K562 (cell line): ENCODE measurements at regions not wholly inside any gene's neighbourhood (a gene's known extent, or its start where the extent isn't known, plus 50 kb on each side); places are given as distances from the start of the nearest gene placed in this dataset.

ENCODE experiments used
- ATAC-seq: fragments of 200-7000 bp; cut with Tn5 transposase; 3 replicates; pipeline ENCODE4 v1.9.1; 2020; ENCODE audit warnings: moderate library complexity
- BruUV-seq: library from RNA; stranded (reverse); fragments of 400-500 nt; replicated peaks from 2 replicates; lab custom pipeline; 2021; lab: Mats Ljungman, UMichigan
- CTCF ChIA-PET: fragments of 300-600 bp; formaldehyde crosslinking; extraction: SDS; loops from one replicate; lab custom pipeline; 2021; ENCODE audit warnings: low intra/inter-chr PET ratio; lab: Yijun Ruan, JAX
- POLR2A ChIA-PET: fragments of 300-600, 350-650 bp; sonication (Branson Sonifier 250); formaldehyde crosslinking; extraction: SDS; loops from one replicate; lab custom pipeline; 2021; ENCODE audit warnings: antibody characterized with exemption, inconsistent platforms; lab: Yijun Ruan, JAX
- DNase-seq, 4 experiments: peaks; one replicate each; pipeline versions ENCODE4 v3.0.0 to v3.0.0-alpha.2; 2011 to 2018; ENCODE audit warnings: low spot score in 3 of 4, mixed read lengths in 3 of 4; ENCODE audit errors: extremely low read depth in 1 of 4
- FAIRE-seq: peaks from 2 replicates; lab custom pipeline; 2011; peaks lifted over from hg19 to GRCh38; lab: Jason Lieb, UNC
- H2AFZ ChIP-seq: 2 replicates; pipeline ENCODE4 v1.6.0; 2011; ENCODE audit warnings: low read depth, low read length, control low read depth, inconsistent platforms
- H3K27ac ChIP-seq: fragments of 200-600 bp; 3 replicates; pipeline ENCODE4 v1.8.0; 2011; ENCODE audit warnings: low read depth, mild to moderate bottlenecking, control low read depth, inconsistent platforms, low read length, moderate library complexity, mixed read lengths; ENCODE audit errors: extremely low read depth
- H3K27me3 ChIP-seq, 2 experiments: fragments of 300-600 bp in 1 of 2; 2 replicates in 1 of 2; 3 replicates in 1 of 2; pipeline versions ENCODE4 v1.6.0 to v1.8.0; 2011; ENCODE audit warnings: inconsistent platforms in 2 of 2, low read length in 2 of 2, mild to moderate bottlenecking in 1 of 2, mixed read lengths in 1 of 2, moderate library complexity in 1 of 2; ENCODE audit not compliant: control insufficient read depth in 2 of 2, insufficient read depth in 2 of 2
- H3K36me3 ChIP-seq: fragments of 300-600 bp; 3 replicates; pipeline ENCODE4 v1.8.0; 2011; ENCODE audit warnings: mild to moderate bottlenecking, low read length, inconsistent platforms; ENCODE audit not compliant: control insufficient read depth, insufficient read depth
- H3K4me1 ChIP-seq, 2 experiments: fragments of 200-600 bp in 1 of 2; replicated peaks in 1 of 2; 2 replicates in 1 of 2; 3 replicates in 1 of 2; pipeline versions ENCODE4 v1.5.1 to v1.8.0; 2011; ENCODE audit warnings: inconsistent platforms in 2 of 2, low read length in 2 of 2, mild to moderate bottlenecking in 1 of 2, mixed read lengths in 1 of 2, moderate library complexity in 1 of 2; ENCODE audit not compliant: control insufficient read depth in 2 of 2, insufficient read depth in 2 of 2
- H3K4me2 ChIP-seq: 2 replicates; pipeline ENCODE4 v1.6.1; 2011; ENCODE audit warnings: low read length, control low read depth, inconsistent platforms, mixed read lengths; ENCODE audit not compliant: insufficient read depth
- H3K4me3 ChIP-seq: fragments of 200-600 bp; sonication (generic), shearing (Covaris generic); 2 replicates; pipeline ENCODE4 v1.5.1; 2016; ENCODE audit warnings: control low read depth, inconsistent platforms
- H3K79me2 ChIP-seq: fragments of 200-600 bp; 3 replicates; pipeline ENCODE4 v1.8.0; 2011; ENCODE audit warnings: low read length, inconsistent platforms; ENCODE audit not compliant: control insufficient read depth, insufficient read depth
- H3K9ac ChIP-seq, 2 experiments: 2 replicates each; pipeline versions ENCODE4 v1.6.0 to v1.6.1; 2011; ENCODE audit warnings: low read depth in 2 of 2, low read length in 2 of 2, control low read depth in 1 of 2, inconsistent platforms in 1 of 2, mild to moderate bottlenecking in 1 of 2, mixed read lengths in 1 of 2; ENCODE audit not compliant: insufficient read depth in 1 of 2
- H3K9me1 ChIP-seq: one replicate; pipeline ENCODE4 v1.6.0; 2011; ENCODE audit warnings: inconsistent platforms, mild to moderate bottlenecking, low read length, moderate library complexity; ENCODE audit not compliant: control insufficient read depth, insufficient read depth
- H3K9me3 ChIP-seq: replicated peaks from 2 replicates; pipeline ENCODE4 v1.5.1; 2011; ENCODE audit warnings: low read depth, low read length, inconsistent platforms; ENCODE audit not compliant: control insufficient read depth, insufficient read depth
- H4K20me1 ChIP-seq: replicated peaks from 2 replicates; pipeline ENCODE4 v1.6.1; 2011; ENCODE audit warnings: low read length, inconsistent platforms, mixed read lengths; ENCODE audit not compliant: control insufficient read depth, insufficient read depth
- BCOR ChIP-seq: fragments of 450-650 bp; IDR thresholded peaks from 2 replicates; pipeline ENCODE4 v1.6.1; 2016
- CTBP1 ChIP-seq: fragments of 450-650 bp; IDR thresholded peaks from 2 replicates; pipeline ENCODE4 v1.6.1; 2016; ENCODE audit warnings: borderline replicate concordance
- GABPA ChIP-seq: fragments of 200-800 bp; sonication (Bioruptor generic); conservative IDR thresholded peaks from 2 replicates; pipeline ENCODE4 v1.6.1; 2016; ENCODE audit warnings: low read depth, missing genetic modification characterization, missing compliant biosample characterization
- ZBTB40 ChIP-seq, 2 experiments: fragments of 450-650 bp in 1 of 2; sonication (generic) in 1 of 2; formaldehyde crosslinking in 1 of 2; IDR thresholded peaks; 2 replicates each; pipeline versions ENCODE4 v1.7.1 to v1.9.0; 2016 to 2022; ENCODE audit warnings: inconsistent platforms in 1 of 2, mild to moderate bottlenecking in 1 of 2, missing genetic modification reagents in 1 of 2
- ZNF134 ChIP-seq: fragments of 250-450 bp; sonication (Bioruptor Pico); conservative IDR thresholded peaks from 2 replicates; pipeline ENCODE4 v1.4.0; 2020
- ZNF24 ChIP-seq: fragments of 450-650 bp; IDR thresholded peaks from 2 replicates; pipeline ENCODE4 v1.6.1; 2016
- whole genome bisulfite sequencing: fragments of 100-300 bp; shearing (Covaris generic); methylation state at CpG from one replicate; pipeline ENCODE4 v1.1.6; 2016; ENCODE audit warnings: low coverage, mixed read lengths; ENCODE audit not compliant: insufficient coverage; ENCODE audit errors: missing lambda C conversion rate; 5-methylcytosine and 5-hydroxymethylcytosine counted together
- in situ Hi-C: fragments of 300-500 bp; cut with MboI; formaldehyde crosslinking; loops from 4 replicates; pipeline ENCODE4 v1.15.0; 2018; ENCODE audit warnings: inconsistent platforms, mixed read lengths
- intact Hi-C: fragments of 100-400 bp; cut with micrococcal nuclease; formaldehyde crosslinking; loops from 2 replicates; pipeline ENCODE4 v1.14.2; 2022

- no TSS peak for BruUV-seq
- H4K20me1 ChIP-seq: no peaks in the 10 kb centered on the region
- H3K4me1 ChIP-seq: no peaks in the 10 kb centered on the region; a peak in 2 of 5 replicates
- no peak overlapping the region for H3K27ac ChIP-seq
- H3K4me2 ChIP-seq: peak overlapping the region; percentile 36; the same call in 1 of the 2 replicates
- CTCF ChIA-PET: no interaction called here
- H2AFZ ChIP-seq: peak overlapping the region; percentile 81
- no peak for FAIRE-seq
- no peak overlapping the region; a peak in 1 of 4 replicates for H3K9ac ChIP-seq
- 8% methylated on average over 7 of the region's 7 CpGs for WGBS
- H3K36me3 ChIP-seq: no peaks in the 10 kb centered on the region
- H3K79me2 ChIP-seq: no peaks in the 10 kb centered on the region
- peak in 1 of 4 experiments; percentile 16 for DNase-seq
- POLR2A ChIA-PET: no interaction called here
- ATAC-seq: peak; percentile 35; the same call in 2 of the 3 replicates
- no peak overlapping the region for H3K4me3 ChIP-seq
- H3K9me3 ChIP-seq: no peaks in the 10 kb centered on the region
- in situ Hi-C loops (no loop called here), intact Hi-C loops (no loop called here)
- no peaks in the 10 kb centered on the region for H3K27me3 ChIP-seq
- H3K9me1 ChIP-seq: no peaks in the 10 kb centered on the region
- no peak for TF ChIP-seq ZNF134 (CRISPR knock-in tag)
- TF ChIP-seq BCOR: peak; percentile 85
- peak; percentile 38; the same call in 1 of the 2 replicates for TF ChIP-seq ZBTB40 (IDR thresholded peaks at IDR 0.05)
- TF ChIP-seq ZBTB40 (CRISPR knock-in tag; IDR thresholded peaks at IDR 0.05): no peak
- TF ChIP-seq GABPA (tag): 0 out of 2 replicates have a peak, but pooled peaks have one; percentile 34
- 0 out of 2 replicates have a peak, but pooled peaks have one; percentile 9 for TF ChIP-seq ZNF24
- TF ChIP-seq CTBP1: peak; percentile 19; the same call in 1 of the 2 replicates
These were observed 154.1 kb upstream of the ATP2B1 start for GRCh38 chr12:89862511-89863445.
